UCSD-AML1 (cell line): ENCODE measurements at regions not wholly inside any gene's neighbourhood (a gene's known extent, or its start where the extent isn't known, plus 50 kb on each side); places are given as distances from the start of the nearest gene placed in this dataset.

Source experiments
- DNase-seq: peaks from one replicate; lab custom pipeline; 2025; ENCODE audit not compliant: unreplicated experiment; lab: John Stamatoyannopoulos, UW

DNA sequence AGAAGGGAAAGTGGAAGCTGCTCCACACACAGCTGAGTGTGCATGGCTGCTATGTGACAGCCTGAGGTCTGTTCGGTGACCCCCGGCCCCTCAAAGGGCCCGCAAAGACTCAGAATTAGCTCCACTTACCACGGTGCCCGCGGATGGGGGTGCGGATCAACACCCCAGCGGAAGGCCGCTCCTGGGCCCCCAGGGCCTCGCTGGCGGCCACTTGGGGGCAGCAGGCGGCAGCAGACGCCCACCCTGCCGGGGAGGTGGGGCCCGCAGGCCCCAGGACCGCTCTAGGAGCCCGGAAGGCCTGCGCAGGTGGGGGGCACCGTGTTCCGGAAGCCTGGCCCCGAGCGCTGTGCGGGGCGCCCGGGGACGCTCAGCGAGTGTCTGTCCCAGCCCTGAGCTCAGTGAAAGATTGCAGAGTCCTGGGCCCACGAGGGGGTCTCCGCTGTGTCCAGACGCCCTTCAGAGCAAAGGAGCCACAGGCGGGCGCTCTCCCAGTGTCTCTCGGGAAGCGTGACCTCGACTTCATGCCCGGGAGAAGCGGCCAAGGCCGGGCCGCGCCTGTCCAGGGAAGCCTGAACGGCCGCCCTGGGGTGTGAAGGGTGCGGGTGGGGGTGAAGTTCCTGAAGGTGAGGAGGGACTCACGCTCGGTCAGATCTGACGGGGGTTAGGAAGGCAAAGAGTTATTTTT is 118.7 kb downstream of the VAPA start:
- DNase-seq = no peak

DNA sequence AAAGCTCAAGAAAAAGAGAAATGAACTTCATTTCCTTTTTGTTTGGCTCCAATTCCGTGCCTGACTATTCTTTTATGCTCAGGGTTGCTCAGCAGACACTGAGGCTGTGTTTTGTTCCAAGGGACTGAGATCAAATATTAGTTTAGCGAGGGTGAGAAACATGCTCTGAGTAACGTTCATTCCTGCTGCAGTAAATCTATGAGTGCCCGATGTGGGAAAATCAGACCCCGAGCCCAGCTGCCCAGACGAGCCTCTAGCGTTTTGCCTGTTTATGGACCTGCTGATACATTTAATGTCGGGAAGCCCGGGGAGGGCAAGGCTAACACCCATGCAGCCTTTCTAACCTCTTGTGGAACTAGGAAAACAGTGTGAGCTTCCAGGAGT is 119.2 kb downstream of the VAPA start:
- no peak for DNase-seq

DNA sequence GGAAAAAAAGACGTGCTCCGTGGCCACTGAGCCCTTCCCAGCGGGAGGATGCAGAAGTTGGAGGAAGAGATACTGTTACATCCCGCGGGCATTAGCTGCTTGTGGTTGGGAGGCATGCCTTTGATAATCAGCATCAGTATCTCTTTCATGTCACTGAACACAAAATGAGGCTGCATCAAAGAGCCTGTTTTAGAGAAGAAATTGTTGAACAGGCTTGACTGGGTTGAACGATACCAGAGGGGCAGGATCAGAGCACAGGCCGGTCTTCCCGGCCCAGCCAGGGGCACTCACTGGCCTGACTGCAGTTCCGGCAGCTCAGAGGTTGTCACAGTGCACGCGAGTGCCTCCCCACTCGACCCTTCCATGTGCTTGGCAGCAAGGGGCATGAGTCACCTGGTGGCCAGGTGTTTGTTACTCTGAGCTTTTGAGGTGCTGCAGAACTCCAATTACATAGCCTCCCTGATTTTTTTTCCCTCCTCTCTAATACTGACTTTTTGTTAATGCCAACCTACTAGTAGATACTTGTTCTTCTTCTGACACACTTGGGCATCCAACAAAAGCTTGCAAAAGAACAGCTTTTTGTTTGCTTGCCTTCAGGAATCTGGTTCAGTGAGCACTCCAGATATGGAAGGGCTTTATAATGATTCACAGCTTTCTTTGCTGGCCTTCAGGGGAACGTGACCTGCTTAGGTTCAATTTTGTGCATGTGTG is 121.6 kb downstream of the VAPA start:
- no peak for DNase-seq

- DNase-seq = no peak
Observed at GRCh38 chr18:10036479-10036878, 122.7 kb downstream of the VAPA start.

DNA sequence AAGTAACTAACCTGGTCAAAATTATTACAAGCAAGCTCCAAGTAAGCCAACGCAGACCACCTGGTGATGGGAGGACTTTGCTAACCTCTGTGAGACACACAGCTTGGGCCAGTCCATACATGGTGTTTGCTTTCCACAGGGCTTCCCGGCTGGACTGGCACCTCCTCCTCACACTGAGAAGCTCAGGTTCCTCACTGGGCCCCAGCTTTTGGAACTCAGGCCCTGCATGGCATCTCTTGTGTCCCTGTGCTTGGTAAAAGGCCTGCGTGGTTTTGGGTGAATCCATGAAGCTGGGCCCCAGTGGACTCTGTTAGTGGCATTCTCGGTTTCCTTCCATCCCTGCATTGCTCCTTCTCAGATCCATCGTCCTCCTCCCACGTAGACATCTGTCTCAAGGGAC is 123.4 kb downstream of the VAPA start:
- DNase-seq = no peak

- DNase-seq = no peak
Observed at GRCh38 chr18:10038268-10038667, 124.5 kb downstream of the VAPA start.

GRCh38 chr18:10040287-10041011 is 126.6 kb downstream of the VAPA start:
- no peak for DNase-seq

- DNase-seq = no peak
Observed at GRCh38 chr18:10041180-10041579, 127.4 kb downstream of the VAPA start.

GRCh38 chr18:10042492-10042891 is 128.7 kb downstream of the VAPA start:
- no peak for DNase-seq

GRCh38 chr18:10044054-10044453 is 130.2 kb downstream of the VAPA start:
- DNase-seq = no peak

DNA sequence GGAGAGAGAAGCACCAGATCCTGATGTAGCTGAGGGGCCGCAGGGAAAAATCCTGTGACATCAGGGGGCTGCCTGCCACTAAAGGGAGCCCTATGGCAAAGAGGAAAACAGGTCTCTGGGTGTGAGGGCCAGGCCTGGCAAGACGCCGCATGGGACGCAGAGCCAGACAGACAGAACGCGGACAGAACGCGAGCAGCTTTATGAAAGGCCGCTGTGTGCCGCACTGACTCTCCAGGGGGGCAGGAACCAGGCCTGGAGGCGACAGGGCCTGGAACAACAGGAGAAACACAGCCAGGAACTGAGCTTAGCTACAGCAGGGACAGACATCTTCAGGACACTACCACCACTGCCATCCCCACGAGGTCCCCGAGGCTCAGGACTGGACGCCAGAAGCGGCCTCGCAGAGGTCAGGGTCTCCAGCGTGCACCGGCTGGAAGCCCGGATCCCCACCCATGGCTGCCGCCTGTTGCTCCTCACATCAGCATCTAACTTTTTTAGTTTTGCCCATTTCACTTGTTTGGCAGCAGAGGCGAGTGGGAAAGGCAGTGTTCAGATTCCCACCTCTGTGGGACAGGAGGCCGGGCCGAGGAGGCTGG is 131.6 kb downstream of the VAPA start:
- no peak for DNase-seq

GRCh38 chr18:10046178-10046807 is 132.5 kb downstream of the VAPA start:
- DNase-seq = no peak

DNA sequence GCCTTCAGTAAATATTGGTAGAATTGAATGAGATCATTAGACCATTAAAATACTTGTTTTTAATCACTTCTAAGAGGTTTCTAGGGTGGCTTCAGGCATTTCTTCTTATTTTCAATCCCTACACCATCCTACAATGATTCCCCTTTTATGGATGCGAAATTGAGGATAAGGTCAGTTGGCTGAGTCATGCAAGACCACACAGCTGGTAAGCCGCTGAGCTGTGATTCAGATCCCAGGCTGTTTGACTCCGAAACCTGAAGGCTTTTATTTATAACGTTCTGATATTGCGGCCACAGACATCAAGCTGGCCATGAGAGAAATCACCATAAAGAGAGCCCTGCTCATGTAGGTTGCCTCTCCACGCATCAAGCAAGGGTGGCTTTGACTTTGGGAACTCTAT is 133.4 kb downstream of the VAPA start:
- DNase-seq = no peak

- no peak for DNase-seq
Observed at GRCh38 chr18:10049747-10050146, 135.9 kb downstream of the VAPA start.

GRCh38 chr18:10050956-10051355 is 137.1 kb downstream of the VAPA start:
- DNase-seq = no peak

GRCh38 chr18:10051877-10052631 is 138.2 kb downstream of the VAPA start:
- DNase-seq = no peak

GRCh38 chr18:10052871-10053270 is 139.1 kb downstream of the VAPA start:
- DNase-seq = no peak

DNA sequence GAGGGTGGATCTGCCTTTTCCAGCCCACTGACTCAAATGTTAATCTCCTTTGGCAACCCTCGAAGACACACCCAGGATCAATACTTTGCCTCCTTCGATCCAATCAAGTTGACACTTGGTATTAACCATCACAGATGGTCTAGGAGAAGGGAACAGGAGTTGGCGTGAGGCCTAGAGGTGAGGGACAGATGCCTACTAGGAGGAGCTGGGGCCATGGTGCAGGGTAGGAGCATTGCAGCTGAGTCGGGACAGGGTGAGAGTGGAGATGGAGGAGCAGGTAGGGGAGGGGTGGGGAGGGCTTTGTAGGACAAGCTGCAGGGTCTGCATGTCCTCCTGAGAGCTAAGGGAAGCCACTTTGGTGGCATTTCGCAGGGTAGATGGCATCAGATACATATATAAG is 140.0 kb downstream of the VAPA start:
- DNase-seq = no peak

GRCh38 chr18:10054366-10054765 is 140.6 kb downstream of the VAPA start:
- no peak for DNase-seq

DNA sequence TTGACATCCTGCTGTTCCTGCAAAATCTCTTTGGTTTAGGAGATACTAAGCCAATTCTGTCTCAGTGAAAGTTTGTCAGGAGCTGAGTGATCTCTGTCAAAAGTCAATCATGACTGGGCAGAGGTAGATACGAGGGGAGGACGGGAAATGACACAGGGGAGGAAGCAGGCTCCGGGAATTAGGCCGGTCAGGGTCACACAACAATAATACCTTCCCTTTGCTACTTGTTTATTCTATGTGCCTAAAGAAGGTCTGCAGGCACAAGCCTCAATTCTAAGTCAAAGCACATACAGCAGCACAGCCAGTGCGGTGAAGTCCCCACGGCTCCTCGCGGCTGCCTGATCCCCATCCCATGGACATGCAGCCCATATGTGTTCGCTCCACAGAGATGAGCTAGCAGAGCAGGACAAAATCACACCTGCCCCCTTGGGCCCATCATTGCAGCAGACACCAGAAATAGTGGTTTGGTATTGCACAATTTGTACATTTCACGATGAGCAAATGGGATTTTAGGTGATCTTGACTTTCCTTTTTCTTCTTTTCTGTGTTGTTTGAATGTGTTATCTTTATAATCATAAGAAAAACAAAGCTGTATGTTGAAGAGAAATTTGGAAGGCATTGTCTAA is 141.4 kb downstream of the VAPA start:
- no peak for DNase-seq
